ENCODE measurements at regions not wholly inside any gene's neighbourhood (a gene's known extent, or its start where the extent isn't known, plus 50 kb on each side); places are given as distances from the start of the nearest gene placed in this dataset.

DNA sequence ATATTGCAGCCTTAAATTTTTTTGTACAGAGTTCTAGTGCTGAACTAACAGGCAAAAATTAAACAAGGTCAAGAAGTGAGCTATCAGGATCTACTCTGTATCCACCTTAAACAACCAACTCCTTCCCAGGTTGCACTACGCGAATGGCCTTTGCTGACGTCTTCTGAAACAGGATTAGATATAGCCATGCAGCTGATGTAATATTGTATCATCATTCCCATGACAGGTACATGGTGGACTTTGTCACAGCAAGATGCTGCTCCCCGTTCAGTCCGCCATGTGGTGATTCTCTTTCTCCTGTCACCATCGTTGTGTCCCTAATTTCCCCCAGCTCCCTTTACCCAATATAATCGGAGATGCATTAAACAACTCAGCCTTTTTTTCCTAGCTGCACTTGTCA, 328.9 kb downstream of the DEPDC1B start:
- WGBS (ENCODE audit: extremely low coverage, insufficient read length, low lambda C conversion rate): no CpG with 5 or more reads among the region's 7 CpGs
- H3K4me1 Mint-ChIP-seq: no peaks in the 10 kb centered on the region
- Histone ChIP-seq H3K9ac (ENCODE audit: extremely low read depth, insufficient read length, low read length) (no peak overlapping the region), H4K20me1 (ENCODE audit: control insufficient read depth, insufficient read depth, insufficient read length) (no peaks in the 10 kb centered on the region), H3K27ac (ENCODE audit: insufficient read length, low read depth, low read length) (no peak overlapping the region), H3K4me1 (ENCODE audit: insufficient read depth, low read length) (no peaks in the 10 kb centered on the region), H2BK120ac (ENCODE audit: low read depth, low read length, poor library complexity, severe bottlenecking) (no peak overlapping the region), H3K9me3 (ENCODE audit: control insufficient read depth, low read depth, low read length) (no peaks in the 10 kb centered on the region), H3K27me3 (ENCODE audit: insufficient read depth, low read length) (no peaks in the 10 kb centered on the region), H2BK5ac (ENCODE audit: insufficient read length, low read length) (no peak overlapping the region), H3K23me2 (ENCODE audit: insufficient read length, low read depth, low read length, poor library complexity, severe bottlenecking) (no peaks in the 10 kb centered on the region), H2BK12ac (ENCODE audit: insufficient read length, low read depth, low read length) (no peak overlapping the region), H3K23ac (ENCODE audit: insufficient read length, low read depth, low read length) (no peak overlapping the region), H3T11ph (ENCODE audit: low read length) (no peak overlapping the region), H2BK20ac (ENCODE audit: low read depth, low read length, poor library complexity, severe bottlenecking) (no peak overlapping the region), H3K18ac (ENCODE audit: insufficient read length, low read depth, low read length) (no peak overlapping the region), H3K14ac (ENCODE audit: insufficient read depth, low read length) (no peak overlapping the region), H2BK15ac (ENCODE audit: low read depth, low read length) (no peak overlapping the region), H2AK5ac (ENCODE audit: insufficient read length, low read length) (no peak overlapping the region), H3K4me2 (ENCODE audit: insufficient read depth, insufficient read length, low read length) (no peak overlapping the region), H3K56ac (ENCODE audit: insufficient read length, low read depth, low read length) (no peak overlapping the region), H3K79me2 (ENCODE audit: insufficient read depth, low read length) (no peaks in the 10 kb centered on the region), H4K5ac (ENCODE audit: insufficient read length, low read depth, low read length) (no peak overlapping the region), H3K79me1 (ENCODE audit: insufficient read depth, low read depth, low read length, poor library complexity, severe bottlenecking) (no peaks in the 10 kb centered on the region), H4K91ac (ENCODE audit: insufficient read length, low read depth, low read length) (no peak overlapping the region), H4K8ac (replicated peaks; ENCODE audit: insufficient read length, low read depth, low read length) (no peak overlapping the region), H2AFZ (ENCODE audit: low read length) (no peak overlapping the region), H3K4ac (ENCODE audit: low read depth, low read length) (no peak overlapping the region)
- H3K4me3 Mint-ChIP-seq: no peak overlapping the region
- H3K27me3 Mint-ChIP-seq (ENCODE audit: low read depth): no peaks in the 10 kb centered on the region
- no peak for DNase-seq
- no peak overlapping the region for H3K27ac Mint-ChIP-seq
- no peaks in the 10 kb centered on the region for H3K9me3 Mint-ChIP-seq
- H3K36me3 Mint-ChIP-seq (ENCODE audit: insufficient read depth in 1 of 3, low read depth in 3 of 3): no peaks in the 10 kb centered on the region
- TF ChIP-seq, protein P1, sequence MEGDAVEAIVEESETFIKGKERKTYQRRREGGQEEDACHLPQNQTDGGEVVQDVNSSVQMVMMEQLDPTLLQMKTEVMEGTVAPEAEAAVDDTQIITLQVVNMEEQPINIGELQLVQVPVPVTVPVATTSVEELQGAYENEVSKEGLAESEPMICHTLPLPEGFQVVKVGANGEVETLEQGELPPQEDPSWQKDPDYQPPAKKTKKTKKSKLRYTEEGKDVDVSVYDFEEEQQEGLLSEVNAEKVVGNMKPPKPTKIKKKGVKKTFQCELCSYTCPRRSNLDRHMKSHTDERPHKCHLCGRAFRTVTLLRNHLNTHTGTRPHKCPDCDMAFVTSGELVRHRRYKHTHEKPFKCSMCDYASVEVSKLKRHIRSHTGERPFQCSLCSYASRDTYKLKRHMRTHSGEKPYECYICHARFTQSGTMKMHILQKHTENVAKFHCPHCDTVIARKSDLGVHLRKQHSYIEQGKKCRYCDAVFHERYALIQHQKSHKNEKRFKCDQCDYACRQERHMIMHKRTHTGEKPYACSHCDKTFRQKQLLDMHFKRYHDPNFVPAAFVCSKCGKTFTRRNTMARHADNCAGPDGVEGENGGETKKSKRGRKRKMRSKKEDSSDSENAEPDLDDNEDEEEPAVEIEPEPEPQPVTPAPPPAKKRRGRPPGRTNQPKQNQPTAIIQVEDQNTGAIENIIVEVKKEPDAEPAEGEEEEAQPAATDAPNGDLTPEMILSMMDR (conservative IDR thresholded peaks at IDR 0.05): no peak

Measured in H9 (cell line).